ENCODE measurements at regions not wholly inside any gene's neighbourhood (a gene's known extent, or its start where the extent isn't known, plus 50 kb on each side); places are given as distances from the start of the nearest gene placed in this dataset.
"Not testable (repeated sequence)": the region's sequence is repeated elsewhere in the genome, so short reads cannot be mapped to it uniquely, and the experiment has no call there.

DNA sequence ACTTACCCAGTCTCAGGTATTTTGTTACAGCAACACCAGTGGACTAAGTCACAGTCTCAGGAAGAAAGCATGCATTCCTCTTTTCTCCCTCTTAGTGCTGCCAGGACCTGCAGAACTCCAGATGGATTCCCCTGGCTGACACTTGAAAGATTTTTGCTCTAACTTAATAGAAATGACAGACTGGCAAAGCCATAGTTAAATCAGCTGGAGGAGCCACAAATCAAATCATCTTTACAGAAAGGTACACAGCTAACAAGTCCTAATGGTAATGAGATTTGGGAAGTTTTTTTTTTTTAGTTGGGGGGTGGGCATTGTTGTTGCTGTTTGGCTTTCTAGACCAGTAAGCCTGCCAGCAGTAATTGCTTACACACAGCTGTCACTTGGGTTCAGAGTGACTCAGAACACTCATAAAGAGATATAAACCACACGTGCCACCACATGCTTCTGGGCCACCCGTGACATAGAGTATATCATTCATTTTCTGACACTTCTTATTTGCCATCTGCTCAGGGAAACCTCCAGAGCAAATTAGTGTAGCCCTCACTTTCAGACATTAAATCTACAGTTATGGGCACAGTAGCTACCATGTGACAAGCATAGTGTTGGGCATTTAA is 72.4 kb downstream of the FH start:
- ChIA-PET CTCF (no interaction called here), POLR2A (no interaction called here)
- Histone ChIP-seq H3K4me3 (ENCODE audit: low read depth, low read length) (no peak overlapping the region), H3K36me3 (ENCODE audit: control insufficient read depth, insufficient read depth, low read length) (no peaks in the 10 kb centered on the region), H3K27me3 (ENCODE audit: control insufficient read depth, insufficient read depth, low read length) (no peaks in the 10 kb centered on the region)
- no peak for DNase-seq (ENCODE audit: low read depth)
- TF ChIP-seq, protein P1, sequence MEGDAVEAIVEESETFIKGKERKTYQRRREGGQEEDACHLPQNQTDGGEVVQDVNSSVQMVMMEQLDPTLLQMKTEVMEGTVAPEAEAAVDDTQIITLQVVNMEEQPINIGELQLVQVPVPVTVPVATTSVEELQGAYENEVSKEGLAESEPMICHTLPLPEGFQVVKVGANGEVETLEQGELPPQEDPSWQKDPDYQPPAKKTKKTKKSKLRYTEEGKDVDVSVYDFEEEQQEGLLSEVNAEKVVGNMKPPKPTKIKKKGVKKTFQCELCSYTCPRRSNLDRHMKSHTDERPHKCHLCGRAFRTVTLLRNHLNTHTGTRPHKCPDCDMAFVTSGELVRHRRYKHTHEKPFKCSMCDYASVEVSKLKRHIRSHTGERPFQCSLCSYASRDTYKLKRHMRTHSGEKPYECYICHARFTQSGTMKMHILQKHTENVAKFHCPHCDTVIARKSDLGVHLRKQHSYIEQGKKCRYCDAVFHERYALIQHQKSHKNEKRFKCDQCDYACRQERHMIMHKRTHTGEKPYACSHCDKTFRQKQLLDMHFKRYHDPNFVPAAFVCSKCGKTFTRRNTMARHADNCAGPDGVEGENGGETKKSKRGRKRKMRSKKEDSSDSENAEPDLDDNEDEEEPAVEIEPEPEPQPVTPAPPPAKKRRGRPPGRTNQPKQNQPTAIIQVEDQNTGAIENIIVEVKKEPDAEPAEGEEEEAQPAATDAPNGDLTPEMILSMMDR (IDR thresholded peaks at IDR 0.05; ENCODE audit: insufficient read depth, low read depth, low read length), result no peak

DNA sequence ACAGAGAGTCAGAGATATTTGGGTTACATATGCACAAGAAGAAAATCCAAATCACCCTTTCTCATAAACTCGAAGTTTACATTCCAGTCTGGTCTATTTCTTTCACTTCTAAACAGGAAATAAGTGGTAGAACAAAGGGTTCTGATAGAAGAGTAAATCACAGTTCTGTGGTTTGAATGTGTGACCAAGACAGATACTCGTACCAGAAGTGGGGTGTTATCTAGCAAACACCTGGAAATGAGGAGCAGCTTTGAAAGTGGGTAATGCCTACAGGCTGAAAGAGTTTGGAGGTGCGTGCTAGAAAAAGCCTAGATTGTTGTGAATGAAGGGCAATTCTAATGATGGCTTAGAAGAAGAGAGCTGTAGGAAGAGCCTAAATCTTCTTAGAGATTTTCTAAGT is 74.7 kb downstream of the FH start:
- no peak for DNase-seq (ENCODE audit: low read depth)
- Histone ChIP-seq H3K4me3 (ENCODE audit: low read depth, low read length) (no peak overlapping the region), H3K36me3 (ENCODE audit: control insufficient read depth, insufficient read depth, low read length) (no peaks in the 10 kb centered on the region), H3K27me3 (ENCODE audit: control insufficient read depth, insufficient read depth, low read length) (no peaks in the 10 kb centered on the region)
- ChIA-PET CTCF (no interaction called here), POLR2A (no interaction called here)
- TF ChIP-seq, protein P1 (IDR thresholded peaks at IDR 0.05; ENCODE audit: insufficient read depth, low read depth, low read length), result no peak

DNA sequence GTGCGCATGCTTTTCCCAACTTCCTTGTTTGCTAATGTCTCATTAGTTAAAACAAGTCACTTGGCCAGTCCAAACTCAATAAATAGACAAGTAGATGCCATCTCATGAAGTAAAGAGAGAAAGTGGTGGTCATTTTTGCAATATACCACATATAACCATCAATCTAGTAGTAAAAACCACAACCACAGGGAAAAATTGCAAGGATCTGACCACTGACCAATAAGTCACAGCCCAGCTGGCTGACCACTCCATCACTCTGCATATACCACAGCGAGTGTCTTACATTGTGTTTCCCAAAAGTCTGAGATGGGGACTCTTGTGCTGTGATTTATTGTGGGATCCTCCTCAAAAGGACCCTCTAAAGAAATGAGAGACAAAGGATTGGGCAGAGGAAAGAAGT is 76.0 kb downstream of the FH start:
- TF ChIP-seq, protein P1 (IDR thresholded peaks at IDR 0.05; ENCODE audit: insufficient read depth, low read depth, low read length), result no peak
- Histone ChIP-seq H3K27me3 (ENCODE audit: control insufficient read depth, insufficient read depth, low read length) (no peaks in the 10 kb centered on the region), H3K4me3 (ENCODE audit: low read depth, low read length) (no peak overlapping the region), H3K36me3 (ENCODE audit: control insufficient read depth, insufficient read depth, low read length) (no peaks in the 10 kb centered on the region)
- no peak for DNase-seq (ENCODE audit: low read depth)
- ChIA-PET POLR2A (no interaction called here), CTCF (no interaction called here)

DNA sequence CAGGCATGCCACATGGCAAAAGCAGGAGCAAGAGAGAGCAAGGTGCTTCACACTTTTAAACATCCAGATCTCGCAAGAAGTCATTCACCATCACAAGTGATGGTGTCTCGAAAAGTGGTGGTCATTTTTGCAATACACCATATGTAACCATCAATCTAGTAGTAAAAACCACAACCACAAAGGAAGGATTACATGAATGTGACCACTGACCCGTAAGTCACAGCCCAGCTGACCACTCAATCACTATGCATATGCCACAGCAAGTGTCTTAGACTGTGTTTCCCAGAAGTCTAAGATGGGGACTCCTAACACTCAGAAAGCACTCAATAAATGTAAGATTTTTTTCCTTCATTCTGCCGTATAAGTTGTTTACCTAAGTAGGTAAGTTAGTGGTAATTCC is 76.9 kb downstream of the FH start:
- POLR2A ChIA-PET, result no interaction called here
- DNase-seq (ENCODE audit: low read depth), result no peak
- TF ChIP-seq, protein P1 (IDR thresholded peaks at IDR 0.05; ENCODE audit: insufficient read depth, low read depth, low read length), result no peak
- no peaks in the 10 kb centered on the region for H3K27me3 ChIP-seq (ENCODE audit: control insufficient read depth, insufficient read depth, low read length)
- no peaks in the 10 kb centered on the region for H3K36me3 ChIP-seq (ENCODE audit: control insufficient read depth, insufficient read depth, low read length)
- CTCF ChIA-PET, result no interaction called here
- no peak overlapping the region for H3K4me3 ChIP-seq (ENCODE audit: low read depth, low read length)

DNA sequence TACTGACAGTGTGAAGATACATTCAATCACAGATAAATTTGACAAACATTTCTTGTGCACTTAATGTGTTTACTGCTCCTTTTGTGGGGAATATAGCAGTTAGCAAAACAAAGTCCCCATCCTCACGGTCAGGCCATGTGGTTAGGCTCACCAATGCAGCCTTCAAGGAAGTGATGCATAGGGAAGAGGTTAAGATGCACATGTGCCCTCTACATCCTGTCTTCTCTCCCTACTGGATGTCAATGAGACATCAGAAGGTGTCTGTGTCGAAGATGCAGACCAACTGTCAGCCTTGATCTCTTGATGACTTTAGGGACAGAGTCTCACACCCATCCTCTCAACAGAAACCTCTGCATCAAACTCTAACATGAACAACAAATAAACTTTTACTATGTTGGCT is 78.7 kb downstream of the FH start:
- ChIA-PET POLR2A (no interaction called here), CTCF (no interaction called here)
- TF ChIP-seq, protein P1 (IDR thresholded peaks at IDR 0.05; ENCODE audit: insufficient read depth, low read depth, low read length), result no peak
- Histone ChIP-seq H3K4me3 (ENCODE audit: low read depth, low read length) (no peak overlapping the region), H3K27me3 (ENCODE audit: control insufficient read depth, insufficient read depth, low read length) (no peaks in the 10 kb centered on the region), H3K36me3 (ENCODE audit: control insufficient read depth, insufficient read depth, low read length) (no peaks in the 10 kb centered on the region)
- DNase-seq (ENCODE audit: low read depth), result no peak

DNA sequence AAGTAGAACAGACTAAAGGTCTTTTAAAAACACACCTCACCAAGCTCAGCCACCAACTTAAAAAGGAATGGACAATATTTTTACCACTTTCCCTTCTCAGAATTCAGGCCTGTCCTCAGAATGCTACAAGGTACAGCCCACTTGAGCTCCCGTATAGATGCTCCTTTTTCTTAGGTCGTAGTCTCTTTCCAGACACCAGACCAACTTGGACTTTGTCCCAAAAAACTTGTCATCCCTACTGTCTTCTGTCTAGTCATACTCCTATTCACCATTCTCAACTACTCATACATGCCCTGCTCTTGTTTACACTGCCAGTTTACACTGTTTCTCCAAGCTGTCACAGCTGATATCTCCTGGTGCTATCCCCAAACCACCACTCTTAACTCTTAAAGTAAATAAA is 80.9 kb downstream of the FH start:
- H3K4me3 ChIP-seq (ENCODE audit: low read depth, low read length); H3K36me3 ChIP-seq (ENCODE audit: control insufficient read depth, insufficient read depth, low read length); H3K27me3 ChIP-seq (ENCODE audit: control insufficient read depth, insufficient read depth, low read length); CTCF ChIA-PET; DNase-seq (ENCODE audit: low read depth); POLR2A ChIA-PET: not testable (repeated sequence)

Measured in BJ (cell line).